ENCODE measurements at regions not wholly inside any gene's neighbourhood (a gene's known extent, or its start where the extent isn't known, plus 50 kb on each side); places are given as distances from the start of the nearest gene placed in this dataset.

- TF ChIP-seq BRF2 (CRISPR knock-in tag; IDR thresholded peaks at IDR 0.05) (no peak), TEAD2 (CRISPR knock-in tag; IDR thresholded peaks at IDR 0.05) (no peak), ZKSCAN1 (IDR thresholded peaks at IDR 0.05; ENCODE audit: low read length) (peak; percentile 19; the same call in 1 of the 2 replicates), IKZF5 (CRISPR knock-in tag; IDR thresholded peaks at IDR 0.05) (peak; percentile 75; the same call in 1 of the 2 replicates), RELA (CRISPR knock-in tag; IDR thresholded peaks at IDR 0.05) (no peak; the same call in 1 of the 2 replicates), ZBTB1 (CRISPR knock-in tag; IDR thresholded peaks at IDR 0.05; ENCODE audit: borderline replicate concordance) (peak; percentile 94; the same call in 1 of the 2 replicates), ZZZ3 (CRISPR knock-in tag; IDR thresholded peaks at IDR 0.05; ENCODE audit: borderline replicate concordance) (no peak; the same call in 1 of the 2 replicates), CCDC6 (CRISPR knock-in tag; IDR thresholded peaks at IDR 0.05) (peak; percentile 17), ZNF775 (CRISPR knock-in tag; IDR thresholded peaks at IDR 0.05; ENCODE audit: borderline replicate concordance) (peak; percentile 52; the same call in 1 of the 2 replicates), ZNF891 (CRISPR knock-in tag; IDR thresholded peaks at IDR 0.05) (peak; percentile 82), ZNF563 (CRISPR knock-in tag; IDR thresholded peaks at IDR 0.05) (no peak; the same call in 1 of the 2 replicates), PHB2 (IDR thresholded peaks at IDR 0.05; ENCODE audit: partially characterized antibody) (no peak), MXD4 (CRISPR knock-in tag; IDR thresholded peaks at IDR 0.05) (no peak), ZBTB43 (CRISPR knock-in tag; conservative IDR thresholded peaks at IDR 0.05) (no peak; the same call in 1 of the 2 replicates), ZNF362 (CRISPR knock-in tag; IDR thresholded peaks at IDR 0.05; ENCODE audit: borderline replicate concordance) (peak; percentile 51; the same call in 1 of the 2 replicates), ZNF589 (CRISPR knock-in tag; conservative IDR thresholded peaks at IDR 0.05) (no peak), GABPB1 (CRISPR knock-in tag; IDR thresholded peaks at IDR 0.05) (peak; percentile 84), ZNF558 (CRISPR knock-in tag; IDR thresholded peaks at IDR 0.05; ENCODE audit: borderline replicate concordance) (0 out of 2 replicates have a peak, but pooled peaks have one; percentile 47)
- TF ChIP-seq, protein P1, sequence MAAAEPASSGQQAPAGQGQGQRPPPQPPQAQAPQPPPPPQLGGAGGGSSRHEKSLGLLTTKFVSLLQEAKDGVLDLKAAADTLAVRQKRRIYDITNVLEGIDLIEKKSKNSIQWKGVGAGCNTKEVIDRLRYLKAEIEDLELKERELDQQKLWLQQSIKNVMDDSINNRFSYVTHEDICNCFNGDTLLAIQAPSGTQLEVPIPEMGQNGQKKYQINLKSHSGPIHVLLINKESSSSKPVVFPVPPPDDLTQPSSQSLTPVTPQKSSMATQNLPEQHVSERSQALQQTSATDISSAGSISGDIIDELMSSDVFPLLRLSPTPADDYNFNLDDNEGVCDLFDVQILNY (CRISPR knock-in tag; conservative IDR thresholded peaks at IDR 0.05): no peak
- TF ChIP-seq, protein P2, sequence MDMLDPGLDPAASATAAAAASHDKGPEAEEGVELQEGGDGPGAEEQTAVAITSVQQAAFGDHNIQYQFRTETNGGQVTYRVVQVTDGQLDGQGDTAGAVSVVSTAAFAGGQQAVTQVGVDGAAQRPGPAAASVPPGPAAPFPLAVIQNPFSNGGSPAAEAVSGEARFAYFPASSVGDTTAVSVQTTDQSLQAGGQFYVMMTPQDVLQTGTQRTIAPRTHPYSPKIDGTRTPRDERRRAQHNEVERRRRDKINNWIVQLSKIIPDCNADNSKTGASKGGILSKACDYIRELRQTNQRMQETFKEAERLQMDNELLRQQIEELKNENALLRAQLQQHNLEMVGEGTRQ (IDR thresholded peaks at IDR 0.05; ENCODE audit: low read depth, low read length): no peak
- TF ChIP-seq, protein P2 (CRISPR knock-in tag; IDR thresholded peaks at IDR 0.05; ENCODE audit: borderline replicate concordance): no peak
These were observed 97.9 kb upstream of the SERTAD2 start (continued) for GRCh38 chr2:64751286-64752260.

Measured in HepG2 (cell line).